Endodermal cell (in vitro differentiated cells): ENCODE measurements at regions not wholly inside any gene's neighbourhood (a gene's known extent, or its start where the extent isn't known, plus 50 kb on each side); places are given as distances from the start of the nearest gene placed in this dataset.

Experiments
- DNase-seq: peaks from one replicate; pipeline ENCODE4 v3.0.0-alpha.2; 2017
- H3K27ac ChIP-seq: 2 replicates; pipeline ENCODE4 v1.5.1; 2013; ENCODE audit warnings: mild to moderate bottlenecking, low read depth, low read length, moderate library complexity
- H3K27me3 ChIP-seq: 2 replicates; pipeline ENCODE4 v1.6.1; 2013; ENCODE audit warnings: mild to moderate bottlenecking, low read length, moderate library complexity; ENCODE audit not compliant: insufficient read depth, control insufficient read depth, poor library complexity, severe bottlenecking
- H3K36me3 ChIP-seq: 2 replicates; pipeline ENCODE4 v1.7.0; 2013; ENCODE audit warnings: mild to moderate bottlenecking, low read length, moderate library complexity; ENCODE audit not compliant: control insufficient read depth, insufficient read depth
- H3K4me1 ChIP-seq: one replicate; pipeline ENCODE4 v1.7.0; 2013; ENCODE audit warnings: low read length; ENCODE audit not compliant: control insufficient read depth, insufficient read depth
- H3K4me3 ChIP-seq: 2 replicates; pipeline ENCODE4 v1.5.1; 2013; ENCODE audit warnings: mild to moderate bottlenecking, low read length, moderate library complexity
- H3K9ac ChIP-seq: 2 replicates; pipeline ENCODE4 v1.6.1; 2013; ENCODE audit warnings: mild to moderate bottlenecking, low read length, moderate library complexity; ENCODE audit not compliant: poor library complexity, severe bottlenecking; ENCODE audit errors: extremely low read depth
- H3K9me3 ChIP-seq: 2 replicates; pipeline ENCODE4 v1.6.1; 2013; ENCODE audit warnings: mild to moderate bottlenecking, low read length, moderate library complexity; ENCODE audit not compliant: control insufficient read depth
- H3K27ac Mint-ChIP-seq: 2 replicates; pipeline ENCODE4 v1.8.0; 2020; ENCODE audit warnings: mixed read lengths
- H3K27me3 Mint-ChIP-seq: 2 replicates; pipeline ENCODE4 v1.8.0; 2021; ENCODE audit warnings: mild to moderate bottlenecking, mixed read lengths; ENCODE audit not compliant: insufficient read depth
- H3K36me3 Mint-ChIP-seq: 2 replicates; pipeline ENCODE4 v1.8.0; 2020; ENCODE audit warnings: low read depth, mixed read lengths
- H3K4me1 Mint-ChIP-seq: 2 replicates; pipeline ENCODE4 v1.8.0; 2020; ENCODE audit warnings: mixed read lengths
- H3K4me3 Mint-ChIP-seq: 2 replicates; pipeline ENCODE4 v1.8.0; 2020; ENCODE audit warnings: mild to moderate bottlenecking, moderate library complexity, mixed read lengths
- H3K9me3 Mint-ChIP-seq: 2 replicates; pipeline ENCODE4 v1.8.0; 2020; ENCODE audit warnings: mild to moderate bottlenecking, mixed read lengths
- CTCF ChIP-seq: fragments of 200-600 bp; sonication (generic); conservative IDR thresholded peaks from 2 replicates; pipeline ENCODE4 v1.5.0; 2021; ENCODE audit warnings: antibody characterized with exemption, mild to moderate bottlenecking
- WGBS, 2 experiments: methylation state at CpG; one replicate each; pipeline versions ENCODE4 v1.1.5 to v1.1.7; 2013; ENCODE audit warnings: missing lambda C conversion rate in 2 of 2, mixed read lengths in 1 of 2; ENCODE audit not compliant: insufficient coverage in 1 of 2, insufficient read length in 1 of 2; 5-methylcytosine and 5-hydroxymethylcytosine counted together

DNA sequence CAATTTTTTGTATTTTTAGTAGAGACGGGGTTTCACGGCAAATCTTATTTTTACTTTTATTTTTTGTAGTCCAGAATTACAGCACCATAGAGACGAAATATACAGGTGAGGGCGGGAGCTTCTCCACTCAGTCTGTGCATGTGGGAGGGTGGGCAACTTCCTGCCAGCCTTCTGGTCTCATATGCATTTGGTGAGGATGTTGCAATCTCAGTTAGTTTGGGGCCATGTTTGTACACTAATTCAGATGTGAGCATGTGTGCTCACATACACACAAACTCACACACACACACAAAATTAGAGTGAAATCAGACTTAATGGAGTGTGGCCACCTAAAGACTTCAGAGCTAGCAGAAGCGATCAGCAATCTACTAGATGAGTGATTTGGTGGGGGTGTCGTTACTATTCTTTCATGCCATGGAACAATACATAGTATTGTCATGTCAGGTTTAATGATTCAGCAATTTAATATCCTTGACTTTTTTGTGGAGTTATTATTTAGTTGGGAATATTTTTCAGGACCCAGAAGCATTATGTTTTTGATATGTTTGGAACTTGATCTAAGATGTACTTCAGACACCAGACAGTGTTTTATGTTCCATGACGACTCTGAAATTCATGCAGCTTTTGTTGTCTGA lies 78.0 kb upstream of the BMP2 start:
- Histone ChIP-seq H3K9me3 (no peaks in the 10 kb centered on the region), H3K36me3 (no peaks in the 10 kb centered on the region), H3K4me1 (peaks cover 4% of the 10 kb centered on the region), H3K4me3 (no peak overlapping the region), H3K27me3 (no peaks in the 10 kb centered on the region), H3K9ac (no peak overlapping the region), H3K27ac (no peak overlapping the region)
- H3K4me3 Mint-ChIP-seq: no peak overlapping the region
- 79 to 100% methylated on average over 1 to 7 of the region's 7 CpGs for WGBS, 2 experiments
- H3K4me1 Mint-ChIP-seq: peaks cover 28% of the 10 kb centered on the region
- peaks cover 2% of the 10 kb centered on the region for H3K9me3 Mint-ChIP-seq
- TF ChIP-seq CTCF: no peak
- no peak overlapping the region for H3K27ac Mint-ChIP-seq
- no peak for DNase-seq
- H3K27me3 Mint-ChIP-seq: no peaks in the 10 kb centered on the region
- H3K36me3 Mint-ChIP-seq: no peaks in the 10 kb centered on the region

DNA sequence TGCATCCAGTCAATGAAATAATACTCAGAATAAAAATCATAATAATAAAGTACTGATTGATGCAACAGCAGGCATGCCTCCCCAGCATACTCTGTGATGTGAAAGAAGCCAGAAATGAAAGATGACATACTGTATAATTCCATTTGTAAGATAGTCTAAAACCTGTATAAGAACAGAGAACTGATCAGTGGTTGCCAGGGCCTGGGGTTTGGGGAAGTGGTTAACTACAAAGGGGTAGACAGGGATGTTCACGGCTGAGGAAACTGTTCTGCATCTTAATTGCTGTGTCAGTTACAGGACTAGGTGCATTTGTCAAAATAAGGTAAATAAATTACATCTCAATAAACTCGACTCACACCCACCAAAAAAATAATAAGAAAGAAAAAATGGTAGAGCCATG lies 81.3 kb upstream of the BMP2 start:
- no peaks in the 10 kb centered on the region for H3K9me3 ChIP-seq
- H3K36me3 Mint-ChIP-seq: no peaks in the 10 kb centered on the region
- no peak for TF ChIP-seq CTCF
- peaks cover 24% of the 10 kb centered on the region for H3K4me1 Mint-ChIP-seq
- H3K4me3 ChIP-seq: no peak overlapping the region
- H3K4me1 ChIP-seq: peaks cover 4% of the 10 kb centered on the region
- H3K9ac ChIP-seq: no peak overlapping the region
- H3K27me3 ChIP-seq: no peaks in the 10 kb centered on the region
- DNase-seq: no peak
- WGBS, 2 experiments: 100% methylated on average over 1 of the region's 2 CpGs; no CpG with 5 or more reads in 1 of the 2 experiments
- H3K27ac Mint-ChIP-seq: no peak overlapping the region
- no peaks in the 10 kb centered on the region for H3K27me3 Mint-ChIP-seq
- H3K9me3 Mint-ChIP-seq: peaks cover 2% of the 10 kb centered on the region
- no peaks in the 10 kb centered on the region for H3K36me3 ChIP-seq
- H3K27ac ChIP-seq: no peak overlapping the region
- H3K4me3 Mint-ChIP-seq: no peak overlapping the region

- no peak for TF ChIP-seq CTCF
- H3K9me3 Mint-ChIP-seq: no peaks in the 10 kb centered on the region
Observed at GRCh38 chr20:6685626-6686025, 81.9 kb upstream of the BMP2 start.

More at GRCh38 chr20:6685626-6686025, 81.9 kb upstream of the BMP2 start:
- H3K4me1 Mint-ChIP-seq: peaks cover 24% of the 10 kb centered on the region
- no peak overlapping the region for H3K27ac Mint-ChIP-seq
- peaks cover 9% of the 10 kb centered on the region for H3K4me1 ChIP-seq
- WGBS, 2 experiments: 80 to 100% methylated on average over 2 to 4 of the region's 4 CpGs
- H3K9ac ChIP-seq: no peak overlapping the region
- no peaks in the 10 kb centered on the region for H3K27me3 ChIP-seq
- H3K4me3 ChIP-seq: no peak overlapping the region
- no peaks in the 10 kb centered on the region for H3K27me3 Mint-ChIP-seq
- H3K36me3 Mint-ChIP-seq: no peaks in the 10 kb centered on the region
- DNase-seq: no peak
- no peak overlapping the region for H3K4me3 Mint-ChIP-seq
- no peaks in the 10 kb centered on the region for H3K9me3 ChIP-seq
- no peaks in the 10 kb centered on the region for H3K36me3 ChIP-seq
- no peak overlapping the region for H3K27ac ChIP-seq
